HepG2 (cell line): ENCODE measurements at regions not wholly inside any gene's neighbourhood (a gene's known extent, or its start where the extent isn't known, plus 50 kb on each side); places are given as distances from the start of the nearest gene placed in this dataset.

Experiments used
- ATAC-seq: fragments of 200-7000 bp; cut with Tn5 transposase; 3 replicates; pipeline ENCODE4 v1.9.1; 2020; ENCODE audit warnings: mild to moderate bottlenecking, moderate library complexity
- BruUV-seq: library from RNA; stranded (reverse); fragments of 400-500 nt; replicated peaks from 2 replicates; lab custom pipeline; 2021; lab: Mats Ljungman, UMichigan
- CTCF ChIA-PET: fragments of 300-600 bp; formaldehyde crosslinking; extraction: SDS; loops from one replicate; lab custom pipeline; 2021; ENCODE audit warnings: low total read pairs, inconsistent platforms, low intra/inter-chr PET ratio; lab: Yijun Ruan, JAX
- POLR2A ChIA-PET: fragments of 350-600 bp; sonication (Branson Sonifier 250); formaldehyde crosslinking; loops from one replicate; lab custom pipeline; 2020; ENCODE audit warnings: antibody characterized with exemption, inconsistent platforms; lab: Yijun Ruan, JAX
- DNase-seq: peaks from one replicate; pipeline ENCODE4 v3.0.0-alpha.2; 2015; ENCODE audit warnings: low spot score
- FAIRE-seq: peaks from 3 replicates; lab custom pipeline; 2011; peaks lifted over from hg19 to GRCh38; lab: Jason Lieb, UNC
- H2AFZ ChIP-seq: one replicate; pipeline ENCODE4 v1.6.1; 2011; ENCODE audit warnings: low read length, inconsistent platforms
- H3K27ac ChIP-seq: fragments of 300-600 bp; 3 replicates; pipeline ENCODE4 v1.8.0; 2011; ENCODE audit warnings: mixed run types, mild to moderate bottlenecking, mixed read lengths, low read length, inconsistent platforms; ENCODE audit not compliant: insufficient read depth; ENCODE audit errors: extremely low read length
- H3K27me3 ChIP-seq, 2 experiments: fragments of 200-600 bp in 1 of 2; 2 replicates in 1 of 2; 3 replicates in 1 of 2; pipeline versions ENCODE4 v1.6.0 to v1.8.0; 2011; ENCODE audit warnings: low read length in 2 of 2, mild to moderate bottlenecking in 2 of 2, moderate library complexity in 2 of 2, inconsistent platforms in 1 of 2; ENCODE audit not compliant: insufficient read depth in 2 of 2, control insufficient read depth in 1 of 2
- H3K36me3 ChIP-seq, 2 experiments: fragments of 200-600 bp in 1 of 2; replicated peaks in 1 of 2; 2 replicates in 1 of 2; 3 replicates in 1 of 2; pipeline versions ENCODE4 v1.5.1 to v1.8.0; 2011; ENCODE audit warnings: low read length in 2 of 2, inconsistent platforms in 1 of 2; ENCODE audit not compliant: insufficient read depth in 2 of 2, control insufficient read depth in 1 of 2
- H3K4me1 ChIP-seq: 2 replicates; pipeline ENCODE4 v1.5.1; 2012; ENCODE audit warnings: low read length, inconsistent platforms; ENCODE audit not compliant: insufficient read depth
- H3K4me2 ChIP-seq: 2 replicates; pipeline ENCODE4 v1.6.0; 2011; ENCODE audit warnings: low read depth, low read length, inconsistent platforms
- H3K4me3 ChIP-seq, 3 experiments: fragments of 200-600 bp in 1 of 3; sonication (generic), shearing (Covaris generic) in 1 of 3; replicated peaks in 1 of 3; 2 replicates each; pipeline ENCODE4 v1.5.1; 2011 to 2016; ENCODE audit warnings: low read length in 3 of 3, inconsistent platforms in 2 of 3, low read depth in 2 of 3, mild to moderate bottlenecking in 2 of 3, control low read depth in 1 of 3, mixed read lengths in 1 of 3; ENCODE audit not compliant: insufficient read depth in 1 of 3
- H3K79me2 ChIP-seq: one replicate; pipeline ENCODE4 v1.6.1; 2011; ENCODE audit warnings: low read length, inconsistent platforms; ENCODE audit not compliant: insufficient read depth
- H3K9ac ChIP-seq: 2 replicates; pipeline ENCODE4 v1.6.0; 2011; ENCODE audit warnings: mild to moderate bottlenecking, low read depth, low read length, inconsistent platforms; ENCODE audit not compliant: insufficient read depth
- H3K9me3 ChIP-seq: 2 replicates; pipeline ENCODE4 v1.5.1; 2012; ENCODE audit warnings: mild to moderate bottlenecking, low read length
- H4K20me1 ChIP-seq: 2 replicates; pipeline ENCODE4 v1.6.0; 2011; ENCODE audit warnings: inconsistent platforms, mild to moderate bottlenecking, low read length, moderate library complexity; ENCODE audit not compliant: insufficient read depth
- HDAC1 ChIP-seq: sonication (generic); formaldehyde crosslinking; IDR thresholded peaks from 2 replicates; pipeline ENCODE4 v1.5.1; 2020; ENCODE audit warnings: mild to moderate bottlenecking, missing genetic modification reagents
- PHF8 ChIP-seq: sonication (generic); formaldehyde crosslinking; IDR thresholded peaks from 2 replicates; pipeline ENCODE4 v1.5.0; 2020; ENCODE audit warnings: missing genetic modification reagents
- SKI ChIP-seq: fragments of 450-650 bp; IDR thresholded peaks from one replicate; pipeline ENCODE4 v1.6.1; 2018; ENCODE audit warnings: mild to moderate bottlenecking; ENCODE audit not compliant: partially characterized antibody
- TBL1XR1 ChIP-seq: fragments of 150-350 bp; IDR thresholded peaks from 2 replicates; pipeline ENCODE4 v1.6.1; 2014; ENCODE audit warnings: borderline replicate concordance, low read length; ENCODE audit not compliant: partially characterized antibody
- TCF7 ChIP-seq: sonication (generic); IDR thresholded peaks from 2 replicates; pipeline ENCODE4 v1.6.1; 2016; ENCODE audit warnings: antibody characterized with exemption, low read depth
- ZFP90 ChIP-seq: sonication (generic); formaldehyde crosslinking; IDR thresholded peaks from 2 replicates; pipeline ENCODE4 v1.8.0; 2022; ENCODE audit warnings: missing genetic modification reagents, mild to moderate bottlenecking, inconsistent platforms, borderline replicate concordance
- ZNF567 ChIP-seq: sonication (generic); formaldehyde crosslinking; IDR thresholded peaks from 2 replicates; pipeline ENCODE4 v1.8.1; 2023; ENCODE audit warnings: mild to moderate bottlenecking, missing genetic modification reagents, borderline replicate concordance
- ZNF747 ChIP-seq: sonication (generic); formaldehyde crosslinking; IDR thresholded peaks from 2 replicates; pipeline ENCODE4 v1.8.1; 2023; ENCODE audit warnings: missing genetic modification reagents, mild to moderate bottlenecking, borderline replicate concordance
- WGBS: methylation state at CpG from one replicate; pipeline ENCODE4 v1.1.6; 2017; ENCODE audit warnings: low lambda C conversion rate; 5-methylcytosine and 5-hydroxymethylcytosine counted together
- in situ Hi-C: cut with HindIII; loops from 2 replicates; pipeline ENCODE4 v1.10.0; 2017; ENCODE audit warnings: low pct_unique_long_range_greater_than_20kb; ENCODE audit not compliant: extremely low pct_ligation_motif_present
- intact Hi-C: fragments of 100-400 bp; cut with micrococcal nuclease; formaldehyde crosslinking; loops from one replicate; pipeline ENCODE4 v1.10.0; 2022; ENCODE audit not compliant: unreplicated experiment
- TF ChIP-seq, protein P1 (sequence below): sonication (generic); formaldehyde crosslinking; IDR thresholded peaks from 2 replicates; pipeline ENCODE4 v1.5.0; 2020; ENCODE audit warnings: missing genetic modification reagents
- TF ChIP-seq, protein P2 (sequence below), 2 experiments: IDR thresholded peaks; 2 replicates each; pipeline ENCODE4 v1.6.1; 2011 to 2012; ENCODE audit warnings: low read length in 2 of 2, borderline replicate concordance in 1 of 2, low read depth in 1 of 2, mild to moderate bottlenecking in 1 of 2, moderate library complexity in 1 of 2
- TF ChIP-seq, protein P3 (sequence below): sonication (generic); formaldehyde crosslinking; IDR thresholded peaks from 2 replicates; pipeline ENCODE4 v1.9.0; 2021; ENCODE audit warnings: missing genetic modification reagents, borderline replicate concordance

DNA sequence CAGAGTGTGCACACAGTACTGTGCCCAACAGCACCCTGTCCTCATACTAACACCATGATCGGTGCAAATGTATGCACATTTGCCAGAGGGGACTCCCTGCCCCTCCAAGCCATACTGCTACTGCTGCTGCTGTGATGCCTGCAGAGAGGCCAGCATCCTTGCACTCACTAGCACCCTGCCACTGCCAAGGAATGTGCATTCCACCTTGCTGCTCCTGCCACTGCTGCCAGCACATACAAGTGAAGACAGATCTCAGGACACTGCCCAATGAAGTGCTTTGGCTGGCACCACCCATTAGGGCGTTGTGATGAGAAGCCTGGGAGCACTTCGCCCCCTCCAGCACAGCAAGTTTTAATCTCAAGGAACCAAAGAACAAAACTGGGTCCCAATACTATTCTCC, 146.3 kb upstream of the DMD start:
- Histone ChIP-seq H3K9me3 (no peaks in the 10 kb centered on the region), H3K27ac (no peak overlapping the region), H3K4me2 (no peak overlapping the region), H4K20me1 (no peaks in the 10 kb centered on the region), H3K9ac (no peak overlapping the region), H2AFZ (no peak overlapping the region), H3K4me3 (no peak overlapping the region), H3K36me3 (no peaks in the 10 kb centered on the region), H3K79me2 (no peaks in the 10 kb centered on the region), H3K27me3 (no peaks in the 10 kb centered on the region), H3K4me1 (no peaks in the 10 kb centered on the region)
- FAIRE-seq: no peak
- POLR2A ChIA-PET: no interaction called here
- in situ Hi-C loops: no loop called here
- TF ChIP-seq TBL1XR1 (no peak), ZFP90 (CRISPR knock-in tag) (no peak), ZNF567 (CRISPR knock-in tag) (no peak), HDAC1 (no peak)
- no TSS peak for BruUV-seq
- DNase-seq: no peak
- CTCF ChIA-PET: no interaction called here
- no peak for ATAC-seq
- intact Hi-C loops: no loop called here
- no CpG with 5 or more reads among the region's 3 CpGs for WGBS

DNA sequence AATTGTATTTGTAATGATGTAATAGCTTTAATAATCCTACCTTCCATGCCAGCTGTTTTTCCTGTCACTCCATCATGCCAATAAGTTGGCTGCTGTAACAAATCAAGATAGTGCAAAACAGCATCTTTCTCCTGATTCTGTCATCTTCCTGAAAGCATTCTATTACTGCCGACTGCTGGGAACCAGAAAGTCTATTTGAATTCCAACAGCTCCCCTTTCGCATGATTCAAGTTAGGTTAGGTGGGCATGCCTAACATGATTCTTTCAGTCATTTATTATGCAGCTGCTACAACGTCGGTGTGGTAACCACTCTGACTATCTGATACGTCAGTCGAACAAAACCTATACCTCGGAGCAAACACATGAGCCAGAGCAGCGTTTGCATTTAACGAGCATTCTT, 127.9 kb upstream of the DMD start:
- Histone ChIP-seq H4K20me1 (no peaks in the 10 kb centered on the region), H3K9ac (no peak overlapping the region), H3K79me2 (no peaks in the 10 kb centered on the region), H3K4me2 (no peak overlapping the region), H3K27me3 (no peaks in the 10 kb centered on the region), H3K9me3 (no peaks in the 10 kb centered on the region), H3K27ac (no peak overlapping the region), H3K4me3 (no peak overlapping the region), H3K36me3 (no peaks in the 10 kb centered on the region), H3K4me1 (no peaks in the 10 kb centered on the region), H2AFZ (no peak overlapping the region)
- TF ChIP-seq, protein P1, sequence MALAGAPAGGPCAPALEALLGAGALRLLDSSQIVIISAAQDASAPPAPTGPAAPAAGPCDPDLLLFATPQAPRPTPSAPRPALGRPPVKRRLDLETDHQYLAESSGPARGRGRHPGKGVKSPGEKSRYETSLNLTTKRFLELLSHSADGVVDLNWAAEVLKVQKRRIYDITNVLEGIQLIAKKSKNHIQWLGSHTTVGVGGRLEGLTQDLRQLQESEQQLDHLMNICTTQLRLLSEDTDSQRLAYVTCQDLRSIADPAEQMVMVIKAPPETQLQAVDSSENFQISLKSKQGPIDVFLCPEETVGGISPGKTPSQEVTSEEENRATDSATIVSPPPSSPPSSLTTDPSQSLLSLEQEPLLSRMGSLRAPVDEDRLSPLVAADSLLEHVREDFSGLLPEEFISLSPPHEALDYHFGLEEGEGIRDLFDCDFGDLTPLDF (CRISPR knock-in tag): no peak
- TF ChIP-seq, protein P2, sequence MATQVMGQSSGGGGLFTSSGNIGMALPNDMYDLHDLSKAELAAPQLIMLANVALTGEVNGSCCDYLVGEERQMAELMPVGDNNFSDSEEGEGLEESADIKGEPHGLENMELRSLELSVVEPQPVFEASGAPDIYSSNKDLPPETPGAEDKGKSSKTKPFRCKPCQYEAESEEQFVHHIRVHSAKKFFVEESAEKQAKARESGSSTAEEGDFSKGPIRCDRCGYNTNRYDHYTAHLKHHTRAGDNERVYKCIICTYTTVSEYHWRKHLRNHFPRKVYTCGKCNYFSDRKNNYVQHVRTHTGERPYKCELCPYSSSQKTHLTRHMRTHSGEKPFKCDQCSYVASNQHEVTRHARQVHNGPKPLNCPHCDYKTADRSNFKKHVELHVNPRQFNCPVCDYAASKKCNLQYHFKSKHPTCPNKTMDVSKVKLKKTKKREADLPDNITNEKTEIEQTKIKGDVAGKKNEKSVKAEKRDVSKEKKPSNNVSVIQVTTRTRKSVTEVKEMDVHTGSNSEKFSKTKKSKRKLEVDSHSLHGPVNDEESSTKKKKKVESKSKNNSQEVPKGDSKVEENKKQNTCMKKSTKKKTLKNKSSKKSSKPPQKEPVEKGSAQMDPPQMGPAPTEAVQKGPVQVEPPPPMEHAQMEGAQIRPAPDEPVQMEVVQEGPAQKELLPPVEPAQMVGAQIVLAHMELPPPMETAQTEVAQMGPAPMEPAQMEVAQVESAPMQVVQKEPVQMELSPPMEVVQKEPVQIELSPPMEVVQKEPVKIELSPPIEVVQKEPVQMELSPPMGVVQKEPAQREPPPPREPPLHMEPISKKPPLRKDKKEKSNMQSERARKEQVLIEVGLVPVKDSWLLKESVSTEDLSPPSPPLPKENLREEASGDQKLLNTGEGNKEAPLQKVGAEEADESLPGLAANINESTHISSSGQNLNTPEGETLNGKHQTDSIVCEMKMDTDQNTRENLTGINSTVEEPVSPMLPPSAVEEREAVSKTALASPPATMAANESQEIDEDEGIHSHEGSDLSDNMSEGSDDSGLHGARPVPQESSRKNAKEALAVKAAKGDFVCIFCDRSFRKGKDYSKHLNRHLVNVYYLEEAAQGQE (IDR thresholded peaks at IDR 0.05; ENCODE audit: borderline replicate concordance in 1 of 2, low read depth in 1 of 2, low read length in 2 of 2): no peak
- no peak for TF ChIP-seq HDAC1
- TF ChIP-seq, protein P3, sequence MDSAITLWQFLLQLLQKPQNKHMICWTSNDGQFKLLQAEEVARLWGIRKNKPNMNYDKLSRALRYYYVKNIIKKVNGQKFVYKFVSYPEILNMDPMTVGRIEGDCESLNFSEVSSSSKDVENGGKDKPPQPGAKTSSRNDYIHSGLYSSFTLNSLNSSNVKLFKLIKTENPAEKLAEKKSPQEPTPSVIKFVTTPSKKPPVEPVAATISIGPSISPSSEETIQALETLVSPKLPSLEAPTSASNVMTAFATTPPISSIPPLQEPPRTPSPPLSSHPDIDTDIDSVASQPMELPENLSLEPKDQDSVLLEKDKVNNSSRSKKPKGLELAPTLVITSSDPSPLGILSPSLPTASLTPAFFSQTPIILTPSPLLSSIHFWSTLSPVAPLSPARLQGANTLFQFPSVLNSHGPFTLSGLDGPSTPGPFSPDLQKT: no peak
- no peak for TF ChIP-seq TCF7
- TF ChIP-seq SKI: no peak
- no peak for TF ChIP-seq ZNF747 (CRISPR knock-in tag)
- no peak for TF ChIP-seq PHF8 (CRISPR knock-in tag)
- BruUV-seq: no TSS peak
- in situ Hi-C loops: loop anchor here (10.0 kb wide), 1 partner anchor 804 kb away; no protein-coding TSS in a partner anchor
- ChIA-PET POLR2A (no interaction called here), CTCF (no interaction called here)
- no peak for FAIRE-seq
- 0% methylated on average over 5 of the region's 9 CpGs for WGBS
- intact Hi-C loops: no loop called here
- DNase-seq: no peak
- ATAC-seq: no peak
